MM.1S (cell line): ENCODE measurements at regions not wholly inside any gene's neighbourhood (a gene's known extent, or its start where the extent isn't known, plus 50 kb on each side); places are given as distances from the start of the nearest gene placed in this dataset.

ENCODE experiments used
- DNase-seq: peaks from one replicate; pipeline ENCODE4 v3.0.0-alpha.2; 2015
- H2AFZ ChIP-seq: fragments of 300-600 bp; sonication (generic); 2 replicates; pipeline ENCODE4 v1.6.0; 2016; ENCODE audit warnings: antibody characterized with exemption, low read length
- H3F3A ChIP-seq: fragments of 300-600 bp; sonication (generic); 2 replicates; pipeline ENCODE4 v1.6.1; 2016; ENCODE audit warnings: mild to moderate bottlenecking, antibody characterized with exemption, low read length, moderate library complexity, mixed read lengths; ENCODE audit not compliant: insufficient read depth
- H3K27ac ChIP-seq: fragments of 300-600 bp; sonication (generic); 2 replicates; pipeline ENCODE4 v1.5.1; 2016; ENCODE audit warnings: mild to moderate bottlenecking, low read length
- H3K27me3 ChIP-seq: fragments of 300-600 bp; sonication (generic); replicated peaks from 2 replicates; pipeline ENCODE4 v1.6.0; 2016; ENCODE audit warnings: low read length; ENCODE audit not compliant: insufficient read depth
- H3K36me3 ChIP-seq: fragments of 300-600 bp; sonication (generic); replicated peaks from 2 replicates; pipeline ENCODE4 v1.6.1; 2016; ENCODE audit warnings: mild to moderate bottlenecking, low read length, mixed read lengths; ENCODE audit not compliant: insufficient read depth
- H3K4me1 ChIP-seq: fragments of 300-600 bp; sonication (generic); 2 replicates; pipeline ENCODE4 v1.6.1; 2016; ENCODE audit warnings: low read length, mixed read lengths
- H3K4me2 ChIP-seq: fragments of 300-600 bp; sonication (generic); 2 replicates; pipeline ENCODE4 v1.6.0; 2016; ENCODE audit warnings: low read depth, low read length
- H3K4me3 ChIP-seq: fragments of 300-600 bp; sonication (generic); 2 replicates; pipeline ENCODE4 v1.5.1; 2016; ENCODE audit warnings: low read length, mixed read lengths
- H3K79me2 ChIP-seq: fragments of 300-600 bp; sonication (generic); 2 replicates; pipeline ENCODE4 v1.6.1; 2016; ENCODE audit warnings: mixed run types, low read length, mixed read lengths
- H3K9ac ChIP-seq: fragments of 300-600 bp; sonication (generic); 2 replicates; pipeline ENCODE4 v1.6.1; 2016; ENCODE audit warnings: low read length, mixed read lengths
- H3K9me2 ChIP-seq: fragments of 300-600 bp; sonication (generic); replicated peaks from 2 replicates; pipeline ENCODE4 v1.6.1; 2016; ENCODE audit warnings: mild to moderate bottlenecking, low read length, mixed read lengths; ENCODE audit not compliant: insufficient read depth
- H3K9me3 ChIP-seq: fragments of 300-600 bp; sonication (generic); replicated peaks from 2 replicates; pipeline ENCODE4 v1.6.1; 2016; ENCODE audit warnings: mild to moderate bottlenecking, low read length, mixed read lengths; ENCODE audit not compliant: insufficient read depth
- H4K20me1 ChIP-seq: fragments of 300-600 bp; sonication (generic); 2 replicates; pipeline ENCODE4 v1.6.1; 2016; ENCODE audit warnings: mild to moderate bottlenecking, low read length, moderate library complexity, mixed read lengths; ENCODE audit not compliant: insufficient read depth
- EZH2 ChIP-seq: fragments of 300-600 bp; sonication (generic); optimal IDR thresholded peaks from 2 replicates; pipeline ENCODE3; 2017; ENCODE audit warnings: low read depth, mild to moderate bottlenecking, antibody characterized with exemption, low read length, mixed read lengths
- EZH2phosphoT487 ChIP-seq: fragments of 300-600 bp; sonication (generic); IDR thresholded peaks from 2 replicates; pipeline ENCODE4 v1.6.1; 2018; ENCODE audit warnings: antibody characterized with exemption, low read length
- TF ChIP-seq, protein P1 (sequence below): fragments of 300-600 bp; sonication (generic); IDR thresholded peaks from 2 replicates; pipeline ENCODE4 v1.5.1; 2016; ENCODE audit warnings: antibody characterized with exemption, low read length, mixed read lengths

DNA sequence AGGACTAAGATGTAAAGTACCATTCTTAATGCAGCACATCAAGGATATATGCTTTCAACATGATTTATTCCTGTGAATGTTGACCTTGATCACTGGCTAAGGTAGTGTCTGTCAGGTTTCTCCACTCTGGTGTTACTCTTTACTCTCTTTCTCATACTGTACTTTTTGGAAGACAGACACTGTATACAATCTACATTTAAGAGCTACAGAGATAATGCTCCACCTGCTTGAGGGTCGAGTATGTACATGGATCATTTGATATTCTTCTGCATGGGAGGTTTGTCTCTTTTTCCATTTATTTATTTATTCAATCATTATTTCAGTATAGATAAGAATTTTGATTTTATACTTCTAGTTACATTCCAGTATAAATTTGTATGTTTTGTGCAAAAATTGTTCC, 199.5 kb upstream of the RGPD4 start:
- H3K4me1 ChIP-seq, result no peaks in the 10 kb centered on the region
- no peaks in the 10 kb centered on the region for H3K27me3 ChIP-seq
- no peak overlapping the region for H2AFZ ChIP-seq
- H3K4me2 ChIP-seq, result no peak overlapping the region
- no peaks in the 10 kb centered on the region for H3K79me2 ChIP-seq
- H3K27ac ChIP-seq, result no peak overlapping the region
- H3K36me3 ChIP-seq, result no peaks in the 10 kb centered on the region
- TF ChIP-seq EZH2phosphoT487 (no peak), EZH2 (no peak)
- TF ChIP-seq, protein P1, sequence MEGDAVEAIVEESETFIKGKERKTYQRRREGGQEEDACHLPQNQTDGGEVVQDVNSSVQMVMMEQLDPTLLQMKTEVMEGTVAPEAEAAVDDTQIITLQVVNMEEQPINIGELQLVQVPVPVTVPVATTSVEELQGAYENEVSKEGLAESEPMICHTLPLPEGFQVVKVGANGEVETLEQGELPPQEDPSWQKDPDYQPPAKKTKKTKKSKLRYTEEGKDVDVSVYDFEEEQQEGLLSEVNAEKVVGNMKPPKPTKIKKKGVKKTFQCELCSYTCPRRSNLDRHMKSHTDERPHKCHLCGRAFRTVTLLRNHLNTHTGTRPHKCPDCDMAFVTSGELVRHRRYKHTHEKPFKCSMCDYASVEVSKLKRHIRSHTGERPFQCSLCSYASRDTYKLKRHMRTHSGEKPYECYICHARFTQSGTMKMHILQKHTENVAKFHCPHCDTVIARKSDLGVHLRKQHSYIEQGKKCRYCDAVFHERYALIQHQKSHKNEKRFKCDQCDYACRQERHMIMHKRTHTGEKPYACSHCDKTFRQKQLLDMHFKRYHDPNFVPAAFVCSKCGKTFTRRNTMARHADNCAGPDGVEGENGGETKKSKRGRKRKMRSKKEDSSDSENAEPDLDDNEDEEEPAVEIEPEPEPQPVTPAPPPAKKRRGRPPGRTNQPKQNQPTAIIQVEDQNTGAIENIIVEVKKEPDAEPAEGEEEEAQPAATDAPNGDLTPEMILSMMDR, result no peak
- no peaks in the 10 kb centered on the region for H4K20me1 ChIP-seq
- H3F3A ChIP-seq, result no peaks in the 10 kb centered on the region
- no peaks in the 10 kb centered on the region for H3K9me2 ChIP-seq
- H3K9ac ChIP-seq, result no peak overlapping the region
- H3K4me3 ChIP-seq, result no peak overlapping the region
- no peak for DNase-seq
- no peaks in the 10 kb centered on the region for H3K9me3 ChIP-seq

DNA sequence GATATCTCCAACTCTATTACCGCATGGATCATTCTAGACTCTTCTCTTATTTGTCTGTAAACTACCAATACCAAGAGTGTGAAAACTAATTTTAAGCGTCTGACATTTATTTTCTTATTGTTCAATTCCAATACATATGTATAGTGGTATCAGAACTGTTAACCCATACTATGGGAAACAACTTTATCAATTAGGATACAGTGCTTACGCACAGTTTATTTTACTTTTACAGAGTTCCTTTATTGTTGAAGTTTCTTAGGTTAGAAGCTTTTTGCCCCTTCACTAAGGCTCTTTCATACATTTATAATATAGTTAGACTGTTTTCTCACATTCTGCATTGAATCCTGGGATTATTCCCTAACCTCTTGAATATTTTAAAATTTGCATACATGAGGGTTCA, 198.8 kb upstream of the RGPD4 start:
- H3K27me3 ChIP-seq, result no peaks in the 10 kb centered on the region
- no peak overlapping the region for H3K4me3 ChIP-seq
- no peak overlapping the region for H2AFZ ChIP-seq
- H3K4me1 ChIP-seq, result no peaks in the 10 kb centered on the region
- H3K79me2 ChIP-seq, result no peaks in the 10 kb centered on the region
- no peaks in the 10 kb centered on the region for H3K9me3 ChIP-seq
- no peak for DNase-seq
- no peaks in the 10 kb centered on the region for H4K20me1 ChIP-seq
- no peak overlapping the region for H3K9ac ChIP-seq
- H3K9me2 ChIP-seq, result no peaks in the 10 kb centered on the region
- H3K4me2 ChIP-seq, result no peak overlapping the region
- no peak overlapping the region for H3K27ac ChIP-seq
- no peaks in the 10 kb centered on the region for H3F3A ChIP-seq
- H3K36me3 ChIP-seq, result no peaks in the 10 kb centered on the region
- no peak for TF ChIP-seq EZH2phosphoT487
- TF ChIP-seq, protein P1, result no peak
- TF ChIP-seq EZH2, result no peak

DNA sequence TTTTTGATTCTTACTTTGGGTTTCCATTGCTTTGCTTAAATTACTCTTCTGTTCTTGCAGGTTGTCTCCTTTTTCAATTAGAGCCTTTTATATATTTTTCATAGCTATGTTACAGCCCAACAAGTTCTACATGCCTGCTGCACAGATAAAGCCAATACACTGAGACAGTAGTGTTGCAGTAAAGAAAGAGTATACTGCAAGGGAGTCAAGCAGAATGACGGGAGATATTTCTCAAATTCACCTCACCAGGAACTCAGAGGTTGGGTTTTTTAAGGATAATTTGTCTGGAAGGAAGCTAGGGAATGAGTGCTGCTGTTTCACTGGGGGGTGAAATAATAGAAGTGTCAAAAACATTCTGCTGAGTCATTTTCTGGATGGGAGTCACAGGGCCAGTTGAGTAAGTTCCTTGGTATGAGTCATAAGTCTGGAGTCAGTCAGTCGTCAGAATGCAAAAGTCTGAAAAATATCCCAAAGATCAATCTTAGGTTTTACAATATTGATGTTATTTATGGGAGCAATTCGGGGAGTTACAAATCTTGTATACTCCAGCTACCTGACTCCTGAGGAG, 193.0 kb upstream of the RGPD4 start:
- Histone ChIP-seq H3K27ac (no peak overlapping the region), H3K36me3 (no peaks in the 10 kb centered on the region), H3K9ac (no peak overlapping the region), H3K4me1 (no peaks in the 10 kb centered on the region), H3K9me2 (no peaks in the 10 kb centered on the region), H4K20me1 (no peaks in the 10 kb centered on the region), H3K4me2 (no peak overlapping the region), H3K9me3 (no peaks in the 10 kb centered on the region), H3K4me3 (no peak overlapping the region), H2AFZ (no peak overlapping the region), H3F3A (no peaks in the 10 kb centered on the region), H3K79me2 (no peaks in the 10 kb centered on the region), H3K27me3 (no peaks in the 10 kb centered on the region)
- DNase-seq, result no peak
- TF ChIP-seq EZH2, result no peak
- no peak for TF ChIP-seq EZH2phosphoT487
- TF ChIP-seq, protein P1, result no peak
